PC-3 (cell line): ENCODE measurements at regions not wholly inside any gene's neighbourhood (a gene's known extent, or its start where the extent isn't known, plus 50 kb on each side); places are given as distances from the start of the nearest gene placed in this dataset.

Experiments used
- EZH2 ChIP-seq: fragments of 300-600 bp; sonication (generic); IDR thresholded peaks from one replicate; pipeline ENCODE4 v1.6.1; 2017; ENCODE audit warnings: antibody characterized with exemption, mild to moderate bottlenecking, low read length; ENCODE audit not compliant: unreplicated experiment
- EZH2phosphoT487 ChIP-seq: fragments of 300-600 bp; sonication (generic); IDR thresholded peaks from 2 replicates; pipeline ENCODE4 v1.6.1; 2018; ENCODE audit warnings: mild to moderate bottlenecking, antibody characterized with exemption, low read length, borderline replicate concordance
- TF ChIP-seq, protein P1 (sequence below): fragments of 300-600 bp; sonication (generic); conservative IDR thresholded peaks from 2 replicates; pipeline ENCODE4 v1.5.1; 2017; ENCODE audit warnings: antibody characterized with exemption, low read depth, mild to moderate bottlenecking, low read length

DNA sequence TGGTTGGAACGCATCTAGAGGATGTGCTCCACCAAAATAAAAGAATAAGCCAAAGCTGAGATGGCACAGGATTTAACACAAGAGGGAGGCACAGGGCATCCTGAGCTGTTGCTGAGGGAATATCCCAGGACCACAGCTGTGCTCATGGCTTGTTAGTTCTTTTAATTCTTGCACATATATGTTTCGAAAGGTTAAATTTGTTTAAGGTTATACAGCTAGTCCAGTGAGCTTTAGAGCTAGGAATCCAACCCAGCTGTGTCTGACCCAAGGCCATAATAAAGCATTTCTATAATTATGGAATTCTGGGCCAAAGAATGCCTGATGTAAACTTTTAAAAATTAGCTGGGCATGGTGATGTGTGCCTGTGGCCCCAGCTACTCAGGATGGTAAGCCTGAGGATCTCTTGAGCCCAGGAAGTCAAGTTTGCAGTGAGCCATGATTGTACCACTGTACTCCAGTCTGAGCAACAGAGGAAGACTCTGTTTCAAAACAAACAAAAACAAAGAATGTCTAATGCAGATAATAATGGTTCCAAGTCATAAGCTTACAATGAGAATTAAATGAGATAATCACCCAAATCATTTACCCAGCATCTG, 66.4 kb upstream of the CCBE1 start:
- TF ChIP-seq EZH2: no peak
- TF ChIP-seq, protein P1, sequence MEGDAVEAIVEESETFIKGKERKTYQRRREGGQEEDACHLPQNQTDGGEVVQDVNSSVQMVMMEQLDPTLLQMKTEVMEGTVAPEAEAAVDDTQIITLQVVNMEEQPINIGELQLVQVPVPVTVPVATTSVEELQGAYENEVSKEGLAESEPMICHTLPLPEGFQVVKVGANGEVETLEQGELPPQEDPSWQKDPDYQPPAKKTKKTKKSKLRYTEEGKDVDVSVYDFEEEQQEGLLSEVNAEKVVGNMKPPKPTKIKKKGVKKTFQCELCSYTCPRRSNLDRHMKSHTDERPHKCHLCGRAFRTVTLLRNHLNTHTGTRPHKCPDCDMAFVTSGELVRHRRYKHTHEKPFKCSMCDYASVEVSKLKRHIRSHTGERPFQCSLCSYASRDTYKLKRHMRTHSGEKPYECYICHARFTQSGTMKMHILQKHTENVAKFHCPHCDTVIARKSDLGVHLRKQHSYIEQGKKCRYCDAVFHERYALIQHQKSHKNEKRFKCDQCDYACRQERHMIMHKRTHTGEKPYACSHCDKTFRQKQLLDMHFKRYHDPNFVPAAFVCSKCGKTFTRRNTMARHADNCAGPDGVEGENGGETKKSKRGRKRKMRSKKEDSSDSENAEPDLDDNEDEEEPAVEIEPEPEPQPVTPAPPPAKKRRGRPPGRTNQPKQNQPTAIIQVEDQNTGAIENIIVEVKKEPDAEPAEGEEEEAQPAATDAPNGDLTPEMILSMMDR: no peak
- no peak for TF ChIP-seq EZH2phosphoT487
